ENCODE measurements at regions not wholly inside any gene's neighbourhood (a gene's known extent, or its start where the extent isn't known, plus 50 kb on each side); places are given as distances from the start of the nearest gene placed in this dataset.
"Not testable (repeated sequence)": the region's sequence is repeated elsewhere in the genome, so short reads cannot be mapped to it uniquely, and the experiment has no call there.

GRCh38 chr14:19169561-19170362, 202.5 kb downstream of the POTEM start:
- H3K4me3 ChIP-seq; H3K9me3 ChIP-seq; H3K4me1 ChIP-seq; intact Hi-C loops (cut with DNase I); DNase-seq; H3K27ac ChIP-seq; H3K36me3 ChIP-seq (replicated peaks in 1 of 2; ENCODE audit: insufficient read depth in 1 of 2, low read depth in 2 of 2); ATAC-seq; H3K27me3 ChIP-seq: not testable (repeated sequence)
- 60 to 68% methylated on average over 6 to 7 of the region's 7 CpGs for WGBS, 2 donors

- H3K36me3 ChIP-seq (replicated peaks in 1 of 2; ENCODE audit: insufficient read depth in 1 of 2, low read depth in 2 of 2); DNase-seq; H3K9me3 ChIP-seq; ATAC-seq; intact Hi-C loops (cut with DNase I); H3K27ac ChIP-seq; H3K4me3 ChIP-seq; H3K27me3 ChIP-seq; H3K4me1 ChIP-seq: not testable (repeated sequence)
Observed at GRCh38 chr14:19172745-19173144, 205.5 kb downstream of the POTEM start.

GRCh38 chr14:19173188-19173587, 206.0 kb downstream of the POTEM start:
- ATAC-seq; intact Hi-C loops (cut with DNase I); H3K4me3 ChIP-seq; H3K4me1 ChIP-seq; H3K36me3 ChIP-seq (replicated peaks in 1 of 2; ENCODE audit: insufficient read depth in 1 of 2, low read depth in 2 of 2); H3K9me3 ChIP-seq; H3K27me3 ChIP-seq; H3K27ac ChIP-seq; DNase-seq: not testable (repeated sequence)
- 48 to 64% methylated on average over 2 to 3 of the region's 3 CpGs for WGBS, 2 donors

DNA sequence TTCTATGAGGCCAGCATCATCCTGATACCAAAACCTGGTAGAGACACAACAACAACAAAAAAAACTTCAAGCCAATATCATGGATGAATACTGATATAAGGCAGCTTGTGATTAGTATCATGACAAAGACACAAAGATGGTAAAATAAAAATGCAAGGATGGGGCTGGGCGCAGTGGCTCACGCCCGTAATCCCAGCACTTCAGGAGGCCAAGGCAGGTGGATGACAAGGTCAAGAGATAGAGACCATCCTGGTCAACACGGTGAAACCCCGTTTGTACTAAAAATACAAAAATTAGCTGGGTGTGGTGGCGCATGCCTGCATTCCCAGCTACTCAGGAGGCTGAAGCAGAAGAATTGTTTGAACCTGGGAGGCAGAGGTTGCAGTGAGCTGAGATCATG, 210.2 kb downstream of the POTEM start:
- H3K36me3 ChIP-seq (replicated peaks in 1 of 2; ENCODE audit: insufficient read depth in 1 of 2, low read depth in 2 of 2); H3K27me3 ChIP-seq; H3K27ac ChIP-seq; H3K4me3 ChIP-seq; DNase-seq; H3K9me3 ChIP-seq; intact Hi-C loops (cut with DNase I); ATAC-seq; H3K4me1 ChIP-seq: not testable (repeated sequence)
- WGBS, 2 donors, result 43% methylated on average over 6 of the region's 6 CpGs; no CpG with 5 or more reads in 1 of the 2 donors

- H3K4me1 ChIP-seq; intact Hi-C loops (cut with DNase I); H3K4me3 ChIP-seq; H3K36me3 ChIP-seq (replicated peaks in 1 of 2; ENCODE audit: insufficient read depth in 1 of 2, low read depth in 2 of 2); DNase-seq; H3K27ac ChIP-seq; H3K9me3 ChIP-seq; H3K27me3 ChIP-seq; ATAC-seq: not testable (repeated sequence)
- 62 to 70% methylated on average over 2 of the region's 2 CpGs for WGBS, 2 donors
Observed at GRCh38 chr14:19180297-19180696, 213.1 kb downstream of the POTEM start.

GRCh38 chr14:19180881-19181280, 213.6 kb downstream of the POTEM start:
- H3K27ac ChIP-seq; H3K4me1 ChIP-seq; H3K4me3 ChIP-seq; H3K27me3 ChIP-seq; intact Hi-C loops (cut with DNase I); H3K36me3 ChIP-seq (replicated peaks in 1 of 2; ENCODE audit: insufficient read depth in 1 of 2, low read depth in 2 of 2); DNase-seq; H3K9me3 ChIP-seq; ATAC-seq: not testable (repeated sequence)
- WGBS, 2 donors, result 34 to 43% methylated on average over 3 of the region's 3 CpGs

DNA sequence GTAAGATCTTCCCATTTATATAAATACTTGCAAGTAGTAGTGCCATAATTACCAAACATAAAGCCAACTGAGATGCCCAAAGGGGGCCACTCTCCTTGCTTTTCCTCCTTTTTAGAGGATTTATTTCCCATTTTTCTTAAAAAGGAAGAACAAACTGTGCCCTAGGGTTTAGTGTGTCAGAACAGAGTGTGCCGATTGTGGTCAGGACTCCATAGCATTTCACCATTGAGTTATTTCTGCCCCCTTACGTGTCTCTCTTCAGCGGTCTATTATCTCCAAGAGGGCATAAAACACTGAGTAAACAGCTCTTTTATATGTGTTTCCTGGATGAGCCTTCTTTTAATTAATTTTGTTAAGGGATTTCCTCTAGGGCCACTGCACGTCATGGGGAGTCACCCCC, 227.9 kb downstream of the POTEM start:
- H3K36me3 ChIP-seq (replicated peaks in 1 of 2; ENCODE audit: insufficient read depth in 1 of 2, low read depth in 2 of 2); H3K4me3 ChIP-seq; H3K9me3 ChIP-seq; DNase-seq; ATAC-seq; H3K27ac ChIP-seq; H3K4me1 ChIP-seq; H3K27me3 ChIP-seq; intact Hi-C loops (cut with DNase I): not testable (repeated sequence)
- 58 to 65% methylated on average over 3 of the region's 4 CpGs for WGBS, 2 donors

GRCh38 chr14:19197488-19198234, 230.4 kb downstream of the POTEM start:
- ATAC-seq; H3K27me3 ChIP-seq; DNase-seq; H3K9me3 ChIP-seq; H3K36me3 ChIP-seq (replicated peaks in 1 of 2; ENCODE audit: insufficient read depth in 1 of 2, low read depth in 2 of 2); intact Hi-C loops (cut with DNase I); H3K4me1 ChIP-seq; H3K4me3 ChIP-seq; H3K27ac ChIP-seq: not testable (repeated sequence)
- WGBS, 2 donors, result 59 to 72% methylated on average over 2 to 4 of the region's 4 CpGs

- H3K4me1 ChIP-seq; intact Hi-C loops (cut with DNase I); DNase-seq; H3K9me3 ChIP-seq; ATAC-seq; H3K27ac ChIP-seq; H3K36me3 ChIP-seq (replicated peaks in 1 of 2; ENCODE audit: insufficient read depth in 1 of 2, low read depth in 2 of 2); H3K4me3 ChIP-seq; H3K27me3 ChIP-seq: not testable (repeated sequence)
- 22 to 55% methylated on average over 3 of the region's 3 CpGs for WGBS, 2 donors
Observed at GRCh38 chr14:19198341-19198740, 231.1 kb downstream of the POTEM start.

- not testable (repeated sequence) for DNase-seq
Observed at GRCh38 chr14:19201394-19202052, 232.6 kb downstream of the POTEG start.

DNA sequence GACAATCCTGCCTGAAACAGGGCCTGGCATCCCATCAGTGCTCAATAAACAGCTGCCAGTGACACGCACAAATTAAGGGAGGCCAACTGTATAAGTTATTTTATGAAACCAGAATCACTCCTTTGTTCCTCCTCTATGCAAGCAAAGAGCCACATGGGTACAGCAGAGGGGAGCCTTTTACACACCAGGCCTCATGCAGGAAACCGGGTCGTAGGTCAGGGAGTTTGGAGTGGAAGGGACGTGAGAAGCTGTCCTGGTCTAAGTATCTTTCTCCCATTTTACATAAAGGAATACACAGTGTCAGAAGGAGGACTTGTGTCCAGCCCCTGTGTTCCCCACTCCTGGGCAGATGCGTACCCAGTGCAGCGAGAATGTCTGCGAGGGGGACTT, 232.1 kb downstream of the POTEG start:
- 68 to 84% methylated on average over 4 to 7 of the region's 7 CpGs for WGBS, 2 donors
- intact Hi-C loops (cut with DNase I); H3K4me3 ChIP-seq; H3K9me3 ChIP-seq; ATAC-seq; H3K27me3 ChIP-seq; DNase-seq; H3K4me1 ChIP-seq; H3K36me3 ChIP-seq (replicated peaks in 1 of 2; ENCODE audit: insufficient read depth in 1 of 2, low read depth in 2 of 2); H3K27ac ChIP-seq: not testable (repeated sequence)

More at GRCh38 chr14:19201394-19202052, 232.6 kb downstream of the POTEG start:
- H3K4me1 ChIP-seq; H3K36me3 ChIP-seq (replicated peaks in 1 of 2; ENCODE audit: insufficient read depth in 1 of 2, low read depth in 2 of 2); H3K27me3 ChIP-seq; H3K4me3 ChIP-seq; H3K27ac ChIP-seq; H3K9me3 ChIP-seq; intact Hi-C loops (cut with DNase I); ATAC-seq: not testable (repeated sequence)
- 57 to 87% methylated on average over 3 to 7 of the region's 8 CpGs for WGBS, 2 donors
